NCI-H2081 treated with DMSO at 0.1 percent for 48 hours (cell line): ENCODE measurements at regions not wholly inside any gene's neighbourhood (a gene's known extent, or its start where the extent isn't known, plus 50 kb on each side); places are given as distances from the start of the nearest gene placed in this dataset.

Experiments
- DNase-seq: peaks from one replicate; lab custom pipeline; 2025; lab: John Stamatoyannopoulos, UW

- DNase-seq = no peak
Observed at GRCh38 chr2:59677158-59677557, 876.3 kb downstream of the BCL11A start.

- no peak for DNase-seq
Observed at GRCh38 chr2:59674100-59674499, 879.4 kb downstream of the BCL11A start.

GRCh38 chr2:59665021-59665420, 888.4 kb downstream of the BCL11A start:
- peak; percentile 40 for DNase-seq

- DNase-seq = no peak
Observed at GRCh38 chr2:59662127-59662861, 891.2 kb downstream of the BCL11A start.

GRCh38 chr2:59660262-59660661, 893.2 kb downstream of the BCL11A start:
- DNase-seq = no peak

- no peak for DNase-seq
Observed at GRCh38 chr2:59658906-59659635, 894.4 kb downstream of the BCL11A start.

- no peak for DNase-seq
Observed at GRCh38 chr2:59655809-59656208, 897.6 kb downstream of the BCL11A start.

GRCh38 chr2:59654710-59655109, 898.7 kb downstream of the BCL11A start:
- DNase-seq = no peak

GRCh38 chr2:59653164-59653563, 900.3 kb downstream of the BCL11A start:
- no peak for DNase-seq

- DNase-seq = no peak
Observed at GRCh38 chr2:59630789-59631188, 922.7 kb downstream of the BCL11A start.

GRCh38 chr2:59627599-59627998, 925.9 kb downstream of the BCL11A start:
- DNase-seq = no peak

GRCh38 chr2:59622599-59623308, 930.7 kb downstream of the BCL11A start:
- no peak for DNase-seq

GRCh38 chr2:59604123-59604522, 949.3 kb downstream of the BCL11A start:
- no peak for DNase-seq

GRCh38 chr2:59594671-59595222, 958.7 kb downstream of the BCL11A start:
- DNase-seq = no peak

- no peak for DNase-seq
Observed at GRCh38 chr2:59590798-59591197, 962.7 kb downstream of the BCL11A start.

GRCh38 chr2:59589881-59590280, 963.6 kb downstream of the BCL11A start:
- DNase-seq = no peak

GRCh38 chr2:59588286-59588685, 965.2 kb downstream of the BCL11A start:
- DNase-seq = no peak

- no peak for DNase-seq
Observed at GRCh38 chr2:59586176-59586575, 967.3 kb downstream of the BCL11A start.

- no peak for DNase-seq
Observed at GRCh38 chr2:59585655-59586054, 967.8 kb downstream of the BCL11A start.

GRCh38 chr2:59584958-59585357, 968.5 kb downstream of the BCL11A start:
- DNase-seq = no peak

GRCh38 chr2:59583173-59583765, 970.2 kb downstream of the BCL11A start:
- no peak for DNase-seq

GRCh38 chr2:59578349-59578748, 975.1 kb downstream of the BCL11A start:
- DNase-seq = no peak
